GM19452 (cell line): ENCODE measurements at regions not wholly inside any gene's neighbourhood (a gene's known extent, or its start where the extent isn't known, plus 50 kb on each side); places are given as distances from the start of the nearest gene placed in this dataset.
"Not testable (repeated sequence)": the region's sequence is repeated elsewhere in the genome, so short reads cannot be mapped to it uniquely, and the experiment has no call there.

Experiments
- ATAC-seq: cut with Tn5 transposase; IDR thresholded peaks from one replicate; pipeline ENCODE4 v1.9.1; 2021; ENCODE audit not compliant: unreplicated experiment

DNA sequence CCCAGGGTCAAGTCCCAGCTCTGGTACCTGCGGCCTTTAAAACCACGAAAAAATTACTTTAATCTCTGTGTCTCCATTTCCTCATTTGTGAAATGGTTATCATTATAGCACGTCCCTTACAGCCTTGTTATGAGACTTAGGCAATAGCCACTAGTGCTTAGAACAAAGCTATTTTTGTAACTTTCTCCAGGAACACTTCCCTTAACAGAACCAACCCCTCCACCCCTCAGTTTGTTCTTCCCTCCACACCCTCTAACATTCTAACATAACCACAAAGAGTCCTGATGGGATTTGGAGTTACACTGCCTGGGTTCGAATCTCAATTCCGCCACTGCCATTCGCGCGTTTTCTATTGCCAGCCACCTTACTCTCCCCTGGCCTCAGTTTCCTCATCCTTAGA lies 2777.4 kb upstream of the TPTE start:
- not testable (repeated sequence) for ATAC-seq

DNA sequence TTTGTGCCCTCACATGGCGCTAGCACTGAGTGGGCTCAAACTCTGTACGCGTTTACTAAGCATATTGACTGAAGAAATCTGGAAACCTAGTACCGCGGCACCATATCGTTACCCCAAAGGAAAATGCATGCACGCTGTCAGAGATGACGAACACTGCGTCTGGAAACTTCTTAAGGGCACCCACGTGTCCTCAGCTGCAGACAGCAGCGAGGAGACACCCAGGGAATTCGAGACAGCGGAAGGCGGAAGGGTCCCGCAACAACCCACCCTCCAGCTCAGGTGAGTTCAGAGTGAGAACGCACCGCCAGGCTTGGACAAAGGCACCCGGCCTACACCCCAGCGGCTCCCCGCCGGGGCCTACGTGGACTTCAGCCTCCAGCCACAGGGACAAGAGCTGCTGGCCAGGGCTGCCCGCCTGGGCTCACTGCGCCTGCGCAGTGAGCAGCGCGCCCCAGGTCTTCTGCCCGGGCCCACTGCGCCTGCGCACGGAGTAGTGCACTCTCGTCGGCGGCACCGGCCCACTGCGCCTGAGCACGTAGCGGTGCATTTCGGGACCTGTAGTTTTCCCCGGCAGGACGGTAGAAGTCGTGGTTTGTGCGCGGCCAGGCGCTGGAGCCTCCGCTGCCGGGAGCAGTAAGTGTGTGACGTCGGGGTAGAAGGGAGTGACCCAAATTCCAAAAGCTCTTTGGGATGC lies 2776.8 kb upstream of the TPTE start:
- peak; percentile 96 for ATAC-seq

DNA sequence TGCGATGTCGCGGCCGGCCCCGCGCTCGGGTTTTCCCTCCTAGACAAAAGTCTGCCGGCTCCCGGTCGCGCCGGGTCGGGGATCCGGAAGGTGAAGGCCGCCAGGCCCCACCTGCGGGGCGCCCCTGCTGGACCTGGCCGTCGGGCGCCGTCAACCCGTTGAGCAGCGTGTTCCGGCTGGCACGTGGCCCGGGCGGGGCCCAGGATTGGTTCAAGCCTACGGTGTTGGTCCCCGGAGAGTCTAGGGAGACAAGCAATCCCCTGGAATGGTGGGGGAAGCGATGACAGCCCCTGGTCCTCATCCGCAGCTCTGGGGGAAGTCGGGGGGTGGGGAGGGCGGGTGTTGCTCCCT lies 2776.3 kb upstream of the TPTE start:
- peak; percentile 79 for ATAC-seq

- ATAC-seq = not testable (repeated sequence)
Measured at GRCh38 chr21:7747964-7748363, 2773.4 kb upstream of the TPTE start.

- ATAC-seq = not testable (repeated sequence)
Measured at GRCh38 chr21:7752611-7753010, 2768.8 kb upstream of the TPTE start.

- peak; percentile 93 for ATAC-seq
Measured at GRCh38 chr21:7753380-7753877, 2768.0 kb upstream of the TPTE start.

DNA sequence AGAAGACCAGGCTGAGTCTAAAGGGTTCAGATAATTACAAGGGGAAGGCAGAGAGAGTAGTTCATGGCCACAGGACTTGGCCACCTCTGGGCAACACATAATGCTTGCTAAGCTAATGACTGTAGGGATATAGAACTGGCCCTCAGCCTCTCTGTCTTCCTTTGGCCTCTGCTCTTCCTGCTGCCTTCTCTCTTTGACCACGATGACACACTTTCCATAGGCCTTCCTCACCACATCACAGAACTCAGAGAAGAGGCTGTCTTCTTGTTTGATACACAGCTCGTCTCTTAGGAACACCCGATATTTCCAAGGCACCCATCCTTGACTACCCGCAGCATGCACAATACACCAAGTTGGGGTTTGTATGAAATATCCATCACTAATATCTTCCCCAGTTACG lies 2751.4 kb upstream of the TPTE start:
- not testable (repeated sequence) for ATAC-seq

DNA sequence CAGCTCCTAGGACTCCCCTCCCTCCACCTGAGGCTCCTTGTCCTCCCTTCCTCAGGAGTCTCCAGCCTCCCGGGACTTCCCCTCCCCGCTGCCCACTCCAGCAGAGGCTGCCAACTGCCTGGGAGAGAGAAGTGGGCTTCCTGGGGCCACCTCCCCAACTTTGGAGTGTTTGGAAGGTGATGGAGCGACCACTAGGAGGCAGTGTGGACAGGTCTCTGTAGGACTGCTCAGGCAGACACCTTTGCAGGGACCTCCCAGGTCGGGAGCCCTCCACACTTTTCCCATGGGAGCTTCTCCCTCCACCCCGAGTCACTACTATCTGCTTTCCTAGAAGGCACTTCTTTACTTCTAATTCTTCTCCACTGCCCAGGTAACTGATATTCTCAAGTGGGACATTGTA lies 2747.2 kb upstream of the TPTE start:
- ATAC-seq = not testable (repeated sequence)

DNA sequence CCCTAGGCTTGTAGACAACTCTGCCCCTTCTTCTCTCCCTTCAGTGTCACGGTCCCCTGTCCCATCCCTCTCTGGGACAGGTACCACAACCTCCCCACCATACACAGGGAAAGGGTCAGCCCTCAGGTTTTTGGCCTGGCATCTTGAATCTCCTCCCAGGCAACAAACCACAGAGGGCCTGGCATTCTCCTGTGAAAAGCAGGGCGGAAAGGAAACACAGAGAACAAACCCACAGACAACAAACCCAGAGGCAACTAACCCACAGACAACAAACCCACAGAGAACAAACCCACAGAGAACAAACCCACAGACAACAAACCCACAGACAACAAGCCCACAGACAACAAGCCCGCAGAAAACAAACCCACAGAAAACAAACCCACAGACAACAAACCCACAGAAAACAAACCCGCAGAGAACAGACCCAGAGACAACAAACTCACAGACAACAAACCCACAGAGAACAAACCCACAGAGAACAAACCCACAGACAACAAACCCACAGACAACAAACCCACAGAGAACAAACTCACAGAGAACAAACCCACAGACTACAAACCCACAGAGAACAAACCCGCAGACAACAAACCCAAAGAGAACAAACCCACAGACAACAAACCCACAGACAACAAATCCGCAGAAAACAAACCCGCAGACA lies 2745.9 kb upstream of the TPTE start:
- ATAC-seq = not testable (repeated sequence)

DNA sequence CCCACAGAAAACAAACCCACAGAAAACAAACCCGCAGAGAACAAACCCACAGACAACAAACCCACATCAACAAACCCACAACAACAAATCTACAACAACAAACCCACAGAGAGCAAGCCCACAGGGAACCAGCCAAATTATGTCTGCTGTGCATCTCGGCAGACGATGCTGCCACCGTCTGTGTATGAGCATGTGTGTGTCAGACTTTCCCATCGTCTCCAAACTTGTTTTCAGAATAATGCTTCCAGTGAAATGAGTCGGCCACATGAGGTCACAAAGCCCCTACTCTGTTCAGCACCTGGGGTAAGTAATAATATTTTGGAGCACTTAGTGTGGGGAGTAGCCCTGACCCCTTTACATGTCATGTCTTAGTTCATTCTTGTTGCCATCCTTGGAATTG lies 2745.3 kb upstream of the TPTE start:
- not testable (repeated sequence) for ATAC-seq

GRCh38 chr21:7776622-7777021 lies 2744.8 kb upstream of the TPTE start:
- not testable (repeated sequence) for ATAC-seq

DNA sequence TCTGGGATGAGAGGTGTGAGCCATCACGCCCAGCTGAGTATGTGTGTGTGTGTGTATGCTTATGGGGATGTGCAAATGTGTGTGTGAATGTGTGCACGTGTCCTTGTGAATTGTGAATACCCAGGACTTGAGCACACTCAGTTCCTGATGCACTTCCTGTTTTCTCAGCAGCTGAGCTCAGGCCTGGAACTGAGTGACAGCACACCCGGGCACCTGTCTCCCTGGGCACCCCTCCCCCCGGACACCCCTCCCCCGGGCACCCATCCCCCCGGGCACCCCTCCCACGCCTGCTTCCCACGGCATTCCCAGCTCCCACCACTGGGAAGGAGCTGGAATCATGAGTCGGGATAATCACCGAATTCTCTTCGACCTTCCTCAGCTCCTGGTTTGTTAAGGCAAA lies 2744.1 kb upstream of the TPTE start:
- ATAC-seq = not testable (repeated sequence)

GRCh38 chr21:7787427-7788078 lies 2733.8 kb upstream of the TPTE start:
- not testable (repeated sequence) for ATAC-seq

GRCh38 chr21:7793797-7794196 lies 2727.6 kb upstream of the TPTE start:
- not testable (repeated sequence) for ATAC-seq

DNA sequence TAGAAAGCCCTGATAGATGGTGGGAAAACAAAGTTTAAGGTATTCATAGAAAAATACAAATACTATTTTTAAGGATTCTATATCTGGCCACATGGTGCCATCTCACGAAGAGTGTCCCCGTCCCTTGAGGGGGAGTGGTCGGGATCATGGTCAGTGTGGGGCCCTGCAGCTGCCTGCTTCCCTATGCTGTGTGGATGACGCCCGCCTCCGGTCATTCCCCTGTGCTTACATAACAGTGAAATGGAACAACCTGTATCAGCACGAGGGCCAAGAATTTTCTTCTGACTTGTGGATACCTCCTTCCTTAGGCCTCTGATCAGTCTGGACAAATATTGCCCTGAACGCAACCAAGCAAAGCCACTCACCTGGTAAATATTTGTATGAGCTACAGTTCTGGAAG lies 2724.1 kb upstream of the TPTE start:
- ATAC-seq = not testable (repeated sequence)

DNA sequence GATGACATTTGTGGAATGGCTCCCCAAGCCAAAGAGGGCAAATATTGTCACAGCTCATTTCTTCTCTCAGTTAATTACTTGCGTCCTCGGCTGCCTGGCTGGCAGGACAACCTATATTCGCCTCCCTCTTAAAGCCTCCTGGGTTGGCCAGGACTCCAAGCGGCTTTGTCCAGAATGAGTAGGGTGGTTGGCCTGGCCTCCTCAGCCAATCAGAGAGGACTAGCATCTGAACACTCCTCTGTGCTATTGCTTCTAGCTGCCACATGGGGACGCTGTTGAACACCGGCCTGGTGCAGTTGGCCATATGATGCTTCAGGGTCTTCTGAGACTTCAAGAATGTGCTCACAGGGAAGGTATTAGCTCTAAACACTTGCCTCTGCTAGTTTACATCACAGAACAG lies 2722.9 kb upstream of the TPTE start:
- not testable (repeated sequence) for ATAC-seq

- ATAC-seq = not testable (repeated sequence)
Measured at GRCh38 chr21:7799697-7800096, 2721.7 kb upstream of the TPTE start.

DNA sequence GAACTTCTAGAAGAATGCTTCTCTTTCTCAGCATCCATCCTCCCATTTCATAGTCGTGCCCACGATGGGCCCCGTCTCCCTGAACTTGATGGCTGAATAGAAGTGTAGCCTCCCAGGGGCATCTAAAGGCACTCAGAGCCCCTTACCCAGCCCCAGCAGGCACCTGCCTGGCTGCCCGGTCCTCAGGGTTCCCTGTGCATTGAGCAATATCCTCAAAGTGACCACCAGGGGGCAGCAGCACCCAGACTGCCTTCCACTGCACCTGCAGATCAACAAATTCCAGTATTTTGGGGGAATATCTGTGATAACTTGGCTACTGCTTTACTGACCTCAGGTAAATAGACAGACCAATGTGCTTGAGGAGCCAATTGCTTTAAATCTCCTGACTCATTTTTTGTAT lies 2707.9 kb upstream of the TPTE start:
- ATAC-seq = not testable (repeated sequence)

DNA sequence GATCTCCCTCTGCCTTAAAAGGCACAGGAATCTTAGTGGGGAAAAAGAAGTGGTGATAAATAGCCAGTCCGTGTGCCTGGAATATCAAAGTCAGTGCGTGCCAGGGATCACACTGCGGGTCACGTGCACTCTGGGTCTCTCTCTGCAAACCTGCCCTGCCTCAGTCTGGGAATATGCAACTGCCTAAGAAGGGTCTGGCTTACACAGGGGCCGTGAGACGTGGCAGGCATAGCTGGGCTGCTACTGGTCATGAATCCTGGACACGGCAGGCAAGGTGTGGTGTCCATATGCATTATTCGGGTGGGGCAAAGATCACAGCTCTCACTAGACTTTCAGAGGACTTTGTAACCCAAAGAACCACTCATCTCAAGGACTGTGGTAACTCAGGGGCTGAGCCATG lies 2704.4 kb upstream of the TPTE start:
- ATAC-seq = not testable (repeated sequence)

DNA sequence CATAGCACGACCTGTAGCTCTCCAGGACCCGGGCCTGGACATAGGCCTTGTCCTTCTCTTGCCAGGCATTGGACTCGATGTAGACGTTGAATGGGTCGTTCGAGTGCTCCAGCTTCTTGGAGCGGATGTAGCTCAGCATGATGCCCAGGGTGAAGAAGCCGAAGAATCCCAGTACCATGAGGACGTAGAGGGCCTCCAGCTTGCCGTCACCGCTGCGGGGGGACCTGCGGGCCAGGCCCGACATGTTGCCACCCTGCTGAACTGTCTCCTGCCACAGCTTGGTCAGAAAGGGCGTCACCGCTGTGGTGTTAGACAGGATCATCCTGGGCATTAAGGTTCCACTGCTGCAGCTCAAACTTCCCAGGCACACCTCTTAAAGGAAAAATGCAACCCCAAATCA lies 2702.1 kb upstream of the TPTE start:
- not testable (repeated sequence) for ATAC-seq

- ATAC-seq = not testable (repeated sequence)
Measured at GRCh38 chr21:7825627-7826026, 2695.8 kb upstream of the TPTE start.

- not testable (repeated sequence) for ATAC-seq
Measured at GRCh38 chr21:7826174-7826573, 2695.2 kb upstream of the TPTE start.
